BLaER1 treated with 17β-estradiol and CSF1 and Interleukin-3, amounts not matched to agents 10 nM and 100 nM (cell line): ENCODE measurements at regions not wholly inside any gene's neighbourhood (a gene's known extent, or its start where the extent isn't known, plus 50 kb on each side); places are given as distances from the start of the nearest gene placed in this dataset.
A peak's percentile ranks its signal among the peaks of the same experiment; 100 is the strongest.

Source experiments
- H3K27ac ChIP-seq, 11 experiments: shearing (Covaris generic); formaldehyde crosslinking; 2 replicates each; pipeline ENCODE4 v1.8.1; 2022
- H3K27me3 ChIP-seq, 11 experiments: shearing (Covaris generic); formaldehyde crosslinking; 2 replicates each; pipeline ENCODE4 v1.8.1; 2022
- H3K36me3 ChIP-seq, 11 experiments: shearing (Covaris generic); formaldehyde crosslinking; 2 replicates each; pipeline ENCODE4 v1.8.1; 2022
- H3K4me1 ChIP-seq, 10 experiments: shearing (Covaris generic); formaldehyde crosslinking; 2 replicates each; pipeline ENCODE4 v1.8.1; 2022
- H3K4me2 ChIP-seq, 11 experiments: shearing (Covaris generic); formaldehyde crosslinking; 2 replicates each; pipeline ENCODE4 v1.8.1; 2022
- H3K4me3 ChIP-seq, 10 experiments: shearing (Covaris generic); formaldehyde crosslinking; 2 replicates each; pipeline ENCODE4 v1.8.1; 2022
- H3K9ac ChIP-seq, 11 experiments: shearing (Covaris generic); formaldehyde crosslinking; 2 replicates each; pipeline ENCODE4 v1.8.1; 2022
- H3K9me3 ChIP-seq, 11 experiments: shearing (Covaris generic); formaldehyde crosslinking; replicated peaks in 1 of 11; 2 replicates each; pipeline ENCODE4 v1.8.1; 2022
- H4K20me1 ChIP-seq, 11 experiments: shearing (Covaris generic); formaldehyde crosslinking; 2 replicates each; pipeline ENCODE4 v1.8.1; 2022
- Cebpa-rat ChIP-seq, 11 experiments: shearing (Covaris generic); IDR thresholded peaks; 2 replicates each; pipeline ENCODE4 v1.8.1; 2022

- no peak for TF ChIP-seq Cebpa-rat (IDR thresholded peaks at IDR 0.05)
- Histone ChIP-seq H3K9me3 (no peaks in the 10 kb centered on the region), H3K4me2 (no peak overlapping the region), H3K36me3 (no peaks in the 10 kb centered on the region), H3K9ac (no peak overlapping the region), H3K27me3 (no peaks in the 10 kb centered on the region), H4K20me1 (no peaks in the 10 kb centered on the region), H3K4me3 (no peak overlapping the region), H3K27ac (no peak overlapping the region), H3K4me1 (no peaks in the 10 kb centered on the region)
These were observed 304.0 kb downstream of the TMEM114 start for GRCh38 chr16:8286348-8286747.

GRCh38 chr16:8283195-8283594 lies 307.1 kb downstream of the TMEM114 start:
- Histone ChIP-seq H3K9ac (no peak overlapping the region), H3K4me2 (no peak overlapping the region), H3K36me3 (no peaks in the 10 kb centered on the region), H3K27ac (no peak overlapping the region), H3K4me3 (no peak overlapping the region), H4K20me1 (no peaks in the 10 kb centered on the region), H3K4me1 (no peaks in the 10 kb centered on the region), H3K27me3 (no peaks in the 10 kb centered on the region), H3K9me3 (no peaks in the 10 kb centered on the region)
- TF ChIP-seq Cebpa-rat (IDR thresholded peaks at IDR 0.05), result no peak

- peaks cover 5 to 11% (median 8%) of the 10 kb centered on the region in 10 experiments; a peak in 19 of 20 replicates for H3K4me1 ChIP-seq
- no peaks in the 10 kb centered on the region; a peak in 1 of 22 replicates for H3K9me3 ChIP-seq
- no peaks in the 10 kb centered on the region for H3K36me3 ChIP-seq
- H3K27ac ChIP-seq, result no peak overlapping the region
- H3K9ac ChIP-seq, result no peak overlapping the region
- no peak for TF ChIP-seq Cebpa-rat (IDR thresholded peaks at IDR 0.05)
- no peak overlapping the region for H3K4me3 ChIP-seq
- H3K27me3 ChIP-seq, result no peaks in the 10 kb centered on the region
- H4K20me1 ChIP-seq, result no peaks in the 10 kb centered on the region
- H3K4me2 ChIP-seq, result no peak overlapping the region
These were observed 312.2 kb downstream of the TMEM114 start for GRCh38 chr16:8278031-8278580.

- Histone ChIP-seq H3K27ac (no peak overlapping the region), H3K9me3 (peaks cover 6 to 15% (median 10%) of the 10 kb centered on the region in 11 experiments; a peak in 16 of 22 replicates), H3K4me2 (peak overlapping the region in 3 of 11 experiments; percentile 36 to 85 (median 80); a peak in 5 of 22 replicates), H3K4me3 (no peak overlapping the region), H3K27me3 (no peaks in the 10 kb centered on the region), H3K36me3 (no peaks in the 10 kb centered on the region), H4K20me1 (no peaks in the 10 kb centered on the region), H3K9ac (no peak overlapping the region), H3K4me1 (peaks cover 5 to 41% (median 20%) of the 10 kb centered on the region in 10 experiments; a peak in 19 of 20 replicates)
- TF ChIP-seq Cebpa-rat (IDR thresholded peaks at IDR 0.05), result no peak
These were observed 319.0 kb downstream of the TMEM114 start for GRCh38 chr16:8271344-8271743.

GRCh38 chr16:8262299-8262698 lies 328.0 kb downstream of the TMEM114 start:
- no peaks in the 10 kb centered on the region for H3K27me3 ChIP-seq
- TF ChIP-seq Cebpa-rat (IDR thresholded peaks at IDR 0.05), result no peak

GRCh38 chr16:8260140-8260539 lies 330.2 kb downstream of the TMEM114 start:
- Histone ChIP-seq H3K36me3 (no peaks in the 10 kb centered on the region), H3K4me1 (peaks cover 0 to 8% (median 0%) of the 10 kb centered on the region in 10 experiments; a peak in 3 of 20 replicates), H3K4me3 (no peak overlapping the region), H3K4me2 (no peak overlapping the region), H4K20me1 (no peaks in the 10 kb centered on the region), H3K27ac (no peak overlapping the region), H3K9me3 (no peaks in the 10 kb centered on the region), H3K9ac (no peak overlapping the region), H3K27me3 (no peaks in the 10 kb centered on the region)
- TF ChIP-seq Cebpa-rat (IDR thresholded peaks at IDR 0.05), result no peak

More at GRCh38 chr16:8262299-8262698, 328.0 kb downstream of the TMEM114 start:
- Histone ChIP-seq H3K27ac (no peak overlapping the region), H3K4me3 (no peak overlapping the region), H3K36me3 (no peaks in the 10 kb centered on the region), H3K4me1 (peaks cover 0 to 23% (median 0%) of the 10 kb centered on the region in 10 experiments; a peak in 4 of 20 replicates), H3K4me2 (no peak overlapping the region), H3K9me3 (no peaks in the 10 kb centered on the region), H3K9ac (no peak overlapping the region), H4K20me1 (no peaks in the 10 kb centered on the region)

- H3K4me2 ChIP-seq, result no peak overlapping the region
- no peak overlapping the region for H3K9ac ChIP-seq
- no peak overlapping the region for H3K4me3 ChIP-seq
- H3K36me3 ChIP-seq, result no peaks in the 10 kb centered on the region
- no peak for TF ChIP-seq Cebpa-rat (IDR thresholded peaks at IDR 0.05)
- no peaks in the 10 kb centered on the region for H3K9me3 ChIP-seq
- H3K27me3 ChIP-seq, result no peaks in the 10 kb centered on the region
- H4K20me1 ChIP-seq, result no peaks in the 10 kb centered on the region
- no peak overlapping the region for H3K27ac ChIP-seq
- H3K4me1 ChIP-seq, result no peaks in the 10 kb centered on the region
These were observed 331.8 kb downstream of the TMEM114 start for GRCh38 chr16:8258523-8258922.

- Histone ChIP-seq H3K9ac (no peak overlapping the region), H3K4me3 (no peak overlapping the region), H3K36me3 (no peaks in the 10 kb centered on the region), H3K9me3 (no peaks in the 10 kb centered on the region), H3K27ac (no peak overlapping the region), H3K4me1 (no peaks in the 10 kb centered on the region), H3K27me3 (no peaks in the 10 kb centered on the region), H3K4me2 (no peak overlapping the region), H4K20me1 (no peaks in the 10 kb centered on the region)
- no peak for TF ChIP-seq Cebpa-rat (IDR thresholded peaks at IDR 0.05)
These were observed 332.8 kb downstream of the TMEM114 start for GRCh38 chr16:8257561-8257960.

- H3K9me3 ChIP-seq, result no peaks in the 10 kb centered on the region
These were observed 335.9 kb downstream of the TMEM114 start for GRCh38 chr16:8254405-8254804.

GRCh38 chr16:8253718-8254117 lies 336.6 kb downstream of the TMEM114 start:
- Histone ChIP-seq H4K20me1 (no peaks in the 10 kb centered on the region), H3K4me2 (no peak overlapping the region), H3K9ac (no peak overlapping the region), H3K27ac (no peak overlapping the region), H3K4me3 (no peak overlapping the region), H3K36me3 (no peaks in the 10 kb centered on the region), H3K9me3 (no peaks in the 10 kb centered on the region), H3K4me1 (no peaks in the 10 kb centered on the region), H3K27me3 (no peaks in the 10 kb centered on the region)
- TF ChIP-seq Cebpa-rat (IDR thresholded peaks at IDR 0.05), result no peak

More at GRCh38 chr16:8254405-8254804, 335.9 kb downstream of the TMEM114 start:
- H3K4me2 ChIP-seq, result no peak overlapping the region
- H3K36me3 ChIP-seq, result no peaks in the 10 kb centered on the region
- H3K4me3 ChIP-seq, result no peak overlapping the region
- H3K27ac ChIP-seq, result no peak overlapping the region
- no peak overlapping the region for H3K9ac ChIP-seq
- no peaks in the 10 kb centered on the region for H3K4me1 ChIP-seq
- TF ChIP-seq Cebpa-rat (IDR thresholded peaks at IDR 0.05), result no peak
- H4K20me1 ChIP-seq, result no peaks in the 10 kb centered on the region
- no peaks in the 10 kb centered on the region for H3K27me3 ChIP-seq
